GM12878 (cell line): ENCODE measurements at regions not wholly inside any gene's neighbourhood (a gene's known extent, or its start where the extent isn't known, plus 50 kb on each side); places are given as distances from the start of the nearest gene placed in this dataset.

ENCODE experiments used
- BRCA1 ChIP-seq: IDR thresholded peaks from 2 replicates; pipeline ENCODE4 v1.6.1; 2011; ENCODE audit warnings: low read depth, low read length, improper control_type of control experiment
- RAD21 ChIP-seq: IDR thresholded peaks from 2 replicates; pipeline ENCODE4 v1.6.1; 2011; ENCODE audit warnings: mild to moderate bottlenecking, low read depth, low read length, moderate library complexity; ENCODE audit not compliant: insufficient read depth

- no peak for TF ChIP-seq RAD21
- TF ChIP-seq BRCA1, result no peak
These were observed 361.3 kb upstream of the KLHL29 start for GRCh38 chr2:23023722-23024121.
